GM20431 (cell line): ENCODE measurements at regions not wholly inside any gene's neighbourhood (a gene's known extent, or its start where the extent isn't known, plus 50 kb on each side); places are given as distances from the start of the nearest gene placed in this dataset.

Experiments
- in situ Hi-C: fragments of 300-500 bp; cut with MseI, MboI; formaldehyde crosslinking; loops from one replicate; pipeline ENCODE4 v1.15.0; 2020; ENCODE audit warnings: low sequenced_read_pairs; ENCODE audit not compliant: unreplicated experiment

- in situ Hi-C loops, result no loop called here
These were observed 439.7 kb upstream of the FANCL start for GRCh38 chr2:58680755-58681310.

- in situ Hi-C loops, result no loop called here
These were observed 436.6 kb upstream of the FANCL start for GRCh38 chr2:58677748-58678147.

GRCh38 chr2:58671675-58672074 is 430.6 kb upstream of the FANCL start:
- in situ Hi-C loops, result no loop called here

- in situ Hi-C loops, result no loop called here
These were observed 428.9 kb upstream of the FANCL start for GRCh38 chr2:58669998-58670397.

- in situ Hi-C loops, result no loop called here
These were observed 426.1 kb upstream of the FANCL start for GRCh38 chr2:58667137-58667774.

GRCh38 chr2:58666323-58666970 is 425.3 kb upstream of the FANCL start:
- in situ Hi-C loops, result no loop called here

GRCh38 chr2:58665154-58665553 is 424.0 kb upstream of the FANCL start:
- in situ Hi-C loops, result no loop called here

- in situ Hi-C loops, result no loop called here
These were observed 423.5 kb upstream of the FANCL start for GRCh38 chr2:58664523-58665151.

GRCh38 chr2:58660046-58660445 is 418.9 kb upstream of the FANCL start:
- in situ Hi-C loops, result no loop called here

GRCh38 chr2:58655152-58655551 is 414.0 kb upstream of the FANCL start:
- in situ Hi-C loops, result no loop called here

- in situ Hi-C loops, result no loop called here
These were observed 410.8 kb upstream of the FANCL start for GRCh38 chr2:58651930-58652329.

- in situ Hi-C loops, result no loop called here
These were observed 409.7 kb upstream of the FANCL start for GRCh38 chr2:58650781-58651180.

GRCh38 chr2:58649756-58650155 is 408.6 kb upstream of the FANCL start:
- in situ Hi-C loops, result no loop called here

- in situ Hi-C loops, result no loop called here
These were observed 403.9 kb upstream of the FANCL start for GRCh38 chr2:58645017-58645416.

GRCh38 chr2:58644451-58644850 is 403.3 kb upstream of the FANCL start:
- in situ Hi-C loops, result no loop called here

- in situ Hi-C loops, result no loop called here
These were observed 399.9 kb upstream of the FANCL start for GRCh38 chr2:58641001-58641400.

GRCh38 chr2:58640042-58640441 is 398.9 kb upstream of the FANCL start:
- in situ Hi-C loops, result no loop called here

GRCh38 chr2:58638256-58638805 is 397.2 kb upstream of the FANCL start:
- in situ Hi-C loops, result no loop called here

GRCh38 chr2:58636872-58637271 is 395.7 kb upstream of the FANCL start:
- in situ Hi-C loops, result no loop called here

GRCh38 chr2:58635801-58636375 is 394.8 kb upstream of the FANCL start:
- in situ Hi-C loops, result no loop called here
